WTC11 (cell line): ENCODE measurements at regions not wholly inside any gene's neighbourhood (a gene's known extent, or its start where the extent isn't known, plus 50 kb on each side); places are given as distances from the start of the nearest gene placed in this dataset.

Source experiments
- ATAC-seq: fragments of 200-7000 bp; cut with Tn5 transposase; 2 replicates; pipeline ENCODE4 v1.10.0; 2021; ENCODE audit warnings: mild to moderate bottlenecking, moderate library complexity
- CTCF ChIA-PET: fragments of 300-600 bp; sonication (Branson Sonifier 250); formaldehyde crosslinking; loops from one replicate; lab custom pipeline; 2021; ENCODE audit warnings: antibody characterized with exemption; lab: Charles Lee
- POLR2A ChIA-PET: fragments of 350-600 bp; sonication (Branson Sonifier 250); formaldehyde crosslinking; loops from one replicate; lab custom pipeline; 2021; ENCODE audit warnings: antibody characterized with exemption; lab: Charles Lee
- DNase-seq: peaks from one replicate; pipeline ENCODE4 v3.0.0; 2021; ENCODE audit warnings: low spot score
- H3K27ac Mint-ChIP-seq: 2 replicates; pipeline ENCODE4 v1.8.0; 2021; ENCODE audit warnings: mixed read lengths
- H3K27me3 Mint-ChIP-seq: 2 replicates; pipeline ENCODE4 v1.8.0; 2021; ENCODE audit warnings: low read depth, mild to moderate bottlenecking, moderate library complexity, mixed read lengths
- H3K36me3 Mint-ChIP-seq: 2 replicates; pipeline ENCODE4 v1.8.0; 2021; ENCODE audit warnings: mixed read lengths
- H3K4me1 Mint-ChIP-seq: 2 replicates; pipeline ENCODE4 v1.8.0; 2022; ENCODE audit warnings: mixed read lengths
- H3K4me3 Mint-ChIP-seq: 2 replicates; pipeline ENCODE4 v1.8.0; 2021; ENCODE audit warnings: mild to moderate bottlenecking, moderate library complexity, mixed read lengths
- H3K9me3 Mint-ChIP-seq: 2 replicates; pipeline ENCODE4 v1.8.0; 2021; ENCODE audit warnings: mixed read lengths
- ATF3 ChIP-seq: sonication (generic); formaldehyde crosslinking; conservative IDR thresholded peaks from 2 replicates; pipeline ENCODE4 v1.8.1; 2022; ENCODE audit warnings: mild to moderate bottlenecking, missing genetic modification reagents
- EMX1 ChIP-seq: fragments of 250-450 bp; sonication (Bioruptor Pico); IDR thresholded peaks from 2 replicates; pipeline ENCODE4 v1.8.0; 2021; ENCODE audit warnings: mild to moderate bottlenecking
- ERG ChIP-seq: fragments of 250-450 bp; sonication (Bioruptor Pico); IDR thresholded peaks from 2 replicates; pipeline ENCODE4 v1.8.0; 2021; ENCODE audit warnings: mild to moderate bottlenecking
- FOXP1 ChIP-seq: sonication (generic); formaldehyde crosslinking; IDR thresholded peaks from 2 replicates; pipeline ENCODE4 v1.8.0; 2022; ENCODE audit warnings: missing genetic modification reagents, mild to moderate bottlenecking, moderate library complexity, borderline replicate concordance
- GABPB1 ChIP-seq: sonication (generic); formaldehyde crosslinking; IDR thresholded peaks from 2 replicates; pipeline ENCODE4 v1.8.1; 2023; ENCODE audit warnings: mild to moderate bottlenecking, missing genetic modification reagents
- IRF2 ChIP-seq: sonication (generic); formaldehyde crosslinking; IDR thresholded peaks from 2 replicates; pipeline ENCODE4 v1.8.0; 2022; ENCODE audit warnings: low read depth, missing genetic modification reagents, borderline replicate concordance
- MLX ChIP-seq: sonication (generic); formaldehyde crosslinking; IDR thresholded peaks from 2 replicates; pipeline ENCODE4 v1.8.1; 2023; ENCODE audit warnings: mild to moderate bottlenecking, missing genetic modification reagents, moderate library complexity
- NFATC4 ChIP-seq: fragments of 250-450 bp; sonication (Bioruptor Pico); IDR thresholded peaks from 2 replicates; pipeline ENCODE4 v1.9.0; 2021; ENCODE audit warnings: mild to moderate bottlenecking
- NFYB ChIP-seq: sonication (generic); formaldehyde crosslinking; conservative IDR thresholded peaks from 2 replicates; pipeline ENCODE4 v1.8.0; 2022; ENCODE audit warnings: low read depth, missing genetic modification reagents
- RELA ChIP-seq: sonication (generic); formaldehyde crosslinking; IDR thresholded peaks from 2 replicates; pipeline ENCODE4 v1.8.1; 2022; ENCODE audit warnings: missing genetic modification reagents, mild to moderate bottlenecking, borderline replicate concordance
- RORB ChIP-seq: fragments of 250-450 bp; sonication (Bioruptor Pico); IDR thresholded peaks from 2 replicates; pipeline ENCODE4 v1.9.0; 2021; ENCODE audit warnings: mild to moderate bottlenecking
- SMAD4 ChIP-seq: sonication (generic); formaldehyde crosslinking; IDR thresholded peaks from 2 replicates; pipeline ENCODE4 v1.8.0; 2022; ENCODE audit warnings: mild to moderate bottlenecking, missing genetic modification reagents
- TEAD1 ChIP-seq: sonication (generic); formaldehyde crosslinking; IDR thresholded peaks from 2 replicates; pipeline ENCODE4 v1.8.0; 2022; ENCODE audit warnings: mild to moderate bottlenecking, missing genetic modification reagents
- USF1 ChIP-seq: sonication (generic); formaldehyde crosslinking; IDR thresholded peaks from 2 replicates; pipeline ENCODE4 v1.8.0; 2022; ENCODE audit warnings: mild to moderate bottlenecking, missing genetic modification reagents
- ZNF423 ChIP-seq: fragments of 250-450 bp; sonication (Bioruptor Pico); IDR thresholded peaks from 2 replicates; pipeline ENCODE4 v2.1.2; 2022; ENCODE audit warnings: mild to moderate bottlenecking, moderate library complexity
- ZNF425 ChIP-seq: fragments of 250-450 bp; sonication (Bioruptor Pico); conservative IDR thresholded peaks from 2 replicates; pipeline ENCODE4 v1.9.0; 2021; ENCODE audit warnings: mild to moderate bottlenecking
- TF ChIP-seq, protein P1 (sequence below): sonication (generic); formaldehyde crosslinking; IDR thresholded peaks from 2 replicates; pipeline ENCODE4 v1.8.1; 2023; ENCODE audit warnings: mild to moderate bottlenecking, missing genetic modification reagents
- TF ChIP-seq, protein P2 (sequence below): fragments of 200-600 bp; IDR thresholded peaks from 2 replicates; pipeline ENCODE4 v1.8.0; 2022; ENCODE audit warnings: antibody characterized with exemption
- TF ChIP-seq, protein P3 (sequence below): sonication (generic); formaldehyde crosslinking; conservative IDR thresholded peaks from 2 replicates; pipeline ENCODE4 v1.8.1; 2023; ENCODE audit warnings: mild to moderate bottlenecking, low read depth, missing genetic modification reagents, moderate library complexity

DNA sequence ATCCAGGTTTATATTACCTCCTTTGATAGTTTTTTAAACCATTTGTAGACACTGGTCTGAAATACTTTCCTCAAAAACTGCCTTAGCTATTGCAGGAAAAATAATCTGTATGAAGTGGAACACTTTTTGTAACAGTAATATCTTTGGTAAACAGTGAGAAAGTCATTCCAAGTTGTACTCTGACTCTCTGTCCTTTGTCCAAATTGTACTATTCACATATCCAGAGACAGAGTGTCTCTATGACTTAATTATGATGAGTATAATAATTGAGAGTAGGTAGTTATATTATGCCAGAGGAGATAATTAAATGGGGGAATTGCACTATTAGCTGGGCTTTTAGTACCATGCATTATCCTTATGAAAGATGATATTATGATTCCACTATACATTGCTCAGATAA lies 112.6 kb upstream of the LCORL start:
- no peak overlapping the region for H3K4me3 Mint-ChIP-seq
- H3K9me3 Mint-ChIP-seq: peaks cover 19% of the 10 kb centered on the region
- POLR2A ChIA-PET: no interaction called here
- ATAC-seq: no peak
- CTCF ChIA-PET: no interaction called here
- TF ChIP-seq, protein P1, sequence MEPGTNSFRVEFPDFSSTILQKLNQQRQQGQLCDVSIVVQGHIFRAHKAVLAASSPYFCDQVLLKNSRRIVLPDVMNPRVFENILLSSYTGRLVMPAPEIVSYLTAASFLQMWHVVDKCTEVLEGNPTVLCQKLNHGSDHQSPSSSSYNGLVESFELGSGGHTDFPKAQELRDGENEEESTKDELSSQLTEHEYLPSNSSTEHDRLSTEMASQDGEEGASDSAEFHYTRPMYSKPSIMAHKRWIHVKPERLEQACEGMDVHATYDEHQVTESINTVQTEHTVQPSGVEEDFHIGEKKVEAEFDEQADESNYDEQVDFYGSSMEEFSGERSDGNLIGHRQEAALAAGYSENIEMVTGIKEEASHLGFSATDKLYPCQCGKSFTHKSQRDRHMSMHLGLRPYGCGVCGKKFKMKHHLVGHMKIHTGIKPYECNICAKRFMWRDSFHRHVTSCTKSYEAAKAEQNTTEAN (CRISPR knock-in tag): no peak
- TF ChIP-seq NFYB (CRISPR knock-in tag) (no peak), FOXP1 (CRISPR knock-in tag) (no peak), USF1 (CRISPR knock-in tag) (no peak), ATF3 (no peak), ERG (CRISPR knock-in tag) (no peak), ZNF423 (no peak), SMAD4 (CRISPR knock-in tag) (no peak), EMX1 (no peak), MLX (CRISPR knock-in tag) (no peak)
- TF ChIP-seq, protein P2, sequence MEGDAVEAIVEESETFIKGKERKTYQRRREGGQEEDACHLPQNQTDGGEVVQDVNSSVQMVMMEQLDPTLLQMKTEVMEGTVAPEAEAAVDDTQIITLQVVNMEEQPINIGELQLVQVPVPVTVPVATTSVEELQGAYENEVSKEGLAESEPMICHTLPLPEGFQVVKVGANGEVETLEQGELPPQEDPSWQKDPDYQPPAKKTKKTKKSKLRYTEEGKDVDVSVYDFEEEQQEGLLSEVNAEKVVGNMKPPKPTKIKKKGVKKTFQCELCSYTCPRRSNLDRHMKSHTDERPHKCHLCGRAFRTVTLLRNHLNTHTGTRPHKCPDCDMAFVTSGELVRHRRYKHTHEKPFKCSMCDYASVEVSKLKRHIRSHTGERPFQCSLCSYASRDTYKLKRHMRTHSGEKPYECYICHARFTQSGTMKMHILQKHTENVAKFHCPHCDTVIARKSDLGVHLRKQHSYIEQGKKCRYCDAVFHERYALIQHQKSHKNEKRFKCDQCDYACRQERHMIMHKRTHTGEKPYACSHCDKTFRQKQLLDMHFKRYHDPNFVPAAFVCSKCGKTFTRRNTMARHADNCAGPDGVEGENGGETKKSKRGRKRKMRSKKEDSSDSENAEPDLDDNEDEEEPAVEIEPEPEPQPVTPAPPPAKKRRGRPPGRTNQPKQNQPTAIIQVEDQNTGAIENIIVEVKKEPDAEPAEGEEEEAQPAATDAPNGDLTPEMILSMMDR: no peak
- no peaks in the 10 kb centered on the region for H3K36me3 Mint-ChIP-seq
- no peak overlapping the region for H3K27ac Mint-ChIP-seq
- DNase-seq: no peak
- H3K4me1 Mint-ChIP-seq: peaks cover 16% of the 10 kb centered on the region
- H3K27me3 Mint-ChIP-seq: no peaks in the 10 kb centered on the region

GRCh38 chr4:18130256-18130655 lies 108.7 kb upstream of the LCORL start:
- TF ChIP-seq, protein P3, sequence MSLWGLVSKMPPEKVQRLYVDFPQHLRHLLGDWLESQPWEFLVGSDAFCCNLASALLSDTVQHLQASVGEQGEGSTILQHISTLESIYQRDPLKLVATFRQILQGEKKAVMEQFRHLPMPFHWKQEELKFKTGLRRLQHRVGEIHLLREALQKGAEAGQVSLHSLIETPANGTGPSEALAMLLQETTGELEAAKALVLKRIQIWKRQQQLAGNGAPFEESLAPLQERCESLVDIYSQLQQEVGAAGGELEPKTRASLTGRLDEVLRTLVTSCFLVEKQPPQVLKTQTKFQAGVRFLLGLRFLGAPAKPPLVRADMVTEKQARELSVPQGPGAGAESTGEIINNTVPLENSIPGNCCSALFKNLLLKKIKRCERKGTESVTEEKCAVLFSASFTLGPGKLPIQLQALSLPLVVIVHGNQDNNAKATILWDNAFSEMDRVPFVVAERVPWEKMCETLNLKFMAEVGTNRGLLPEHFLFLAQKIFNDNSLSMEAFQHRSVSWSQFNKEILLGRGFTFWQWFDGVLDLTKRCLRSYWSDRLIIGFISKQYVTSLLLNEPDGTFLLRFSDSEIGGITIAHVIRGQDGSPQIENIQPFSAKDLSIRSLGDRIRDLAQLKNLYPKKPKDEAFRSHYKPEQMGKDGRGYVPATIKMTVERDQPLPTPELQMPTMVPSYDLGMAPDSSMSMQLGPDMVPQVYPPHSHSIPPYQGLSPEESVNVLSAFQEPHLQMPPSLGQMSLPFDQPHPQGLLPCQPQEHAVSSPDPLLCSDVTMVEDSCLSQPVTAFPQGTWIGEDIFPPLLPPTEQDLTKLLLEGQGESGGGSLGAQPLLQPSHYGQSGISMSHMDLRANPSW: no peak
- TF ChIP-seq TEAD1 (CRISPR knock-in tag) (no peak), IRF2 (no peak), GABPB1 (CRISPR knock-in tag) (no peak), RORB (CRISPR knock-in tag) (no peak), RELA (CRISPR knock-in tag) (no peak), ZNF425 (CRISPR knock-in tag) (no peak), ERG (CRISPR knock-in tag) (no peak), NFATC4 (CRISPR knock-in tag) (no peak)
- DNase-seq (no peak), ATAC-seq (no peak)
- Mint-ChIP-seq H3K4me1 (peaks cover 16% of the 10 kb centered on the region), H3K27ac (no peak overlapping the region), H3K36me3 (no peaks in the 10 kb centered on the region), H3K27me3 (no peaks in the 10 kb centered on the region), H3K9me3 (peaks cover 5% of the 10 kb centered on the region), H3K4me3 (no peak overlapping the region)
- ChIA-PET CTCF (no interaction called here), POLR2A (no interaction called here)
